Kidney epithelial cell (primary cell): ENCODE measurements at regions not wholly inside any gene's neighbourhood (a gene's known extent, or its start where the extent isn't known, plus 50 kb on each side); places are given as distances from the start of the nearest gene placed in this dataset.

Source experiments
- DNase-seq: peaks from one replicate; pipeline ENCODE4 v3.0.0-alpha.2; 2010; ENCODE audit warnings: low read depth
- H3K27me3 ChIP-seq: 2 replicates; pipeline ENCODE4 v1.6.0; 2011; ENCODE audit warnings: low read length; ENCODE audit not compliant: control insufficient read depth, insufficient read depth
- H3K36me3 ChIP-seq: 2 replicates; pipeline ENCODE4 v1.5.1; 2011; ENCODE audit warnings: low read length; ENCODE audit not compliant: control insufficient read depth, insufficient read depth
- H3K4me3 ChIP-seq: 2 replicates; pipeline ENCODE4 v1.5.1; 2011; ENCODE audit warnings: low read depth, mild to moderate bottlenecking, control low read depth, low read length
- TF ChIP-seq, protein P1 (sequence below): IDR thresholded peaks from 2 replicates; pipeline ENCODE4 v1.5.1; 2011; ENCODE audit warnings: mild to moderate bottlenecking, moderate library complexity, low read length, control low read depth, inconsistent platforms; ENCODE audit not compliant: insufficient read depth, poor library complexity, severe bottlenecking

DNA sequence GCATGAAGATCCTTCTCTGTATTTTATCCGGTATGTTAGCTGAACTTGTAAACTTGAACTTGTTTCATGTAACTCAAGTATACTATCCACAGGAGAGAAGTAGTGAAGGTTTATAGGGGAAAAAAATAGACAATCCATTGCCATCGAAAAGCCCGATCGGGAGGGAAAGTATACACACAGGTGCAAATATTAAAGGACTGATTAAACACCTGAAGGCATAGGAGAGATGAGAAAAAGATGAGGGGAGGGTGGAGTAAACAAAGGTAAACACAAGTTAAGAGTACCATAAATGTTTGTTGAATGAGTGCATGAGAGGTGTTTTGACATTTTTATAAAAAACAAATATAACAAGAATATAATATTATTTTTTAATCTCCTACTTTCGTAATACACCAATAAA lies 64.3 kb upstream of the CITED2 start:
- no peaks in the 10 kb centered on the region for H3K36me3 ChIP-seq
- no peak for DNase-seq

DNA sequence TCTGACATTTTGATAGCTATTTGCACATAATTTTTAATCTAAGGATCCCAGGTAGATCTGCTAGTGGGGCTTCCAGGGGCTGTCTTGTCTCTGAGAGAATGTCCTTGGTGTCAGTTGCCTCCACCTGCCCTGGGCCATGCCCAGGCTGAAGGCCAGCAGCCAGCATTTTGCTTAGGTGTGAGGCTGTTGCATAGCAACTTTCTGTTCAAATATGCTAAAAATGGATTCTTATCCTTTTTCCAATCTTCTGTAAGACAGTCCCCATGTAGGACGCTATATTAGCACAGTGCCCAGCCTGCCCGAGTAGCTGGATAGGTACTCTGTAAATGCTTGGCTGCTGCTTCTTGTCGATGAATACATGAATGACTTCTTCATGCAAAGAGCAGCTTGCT lies 62.5 kb upstream of the CITED2 start:
- Histone ChIP-seq H3K4me3 (no peak overlapping the region), H3K27me3 (no peaks in the 10 kb centered on the region), H3K36me3 (no peaks in the 10 kb centered on the region)
- DNase-seq = no peak
- TF ChIP-seq, protein P1, sequence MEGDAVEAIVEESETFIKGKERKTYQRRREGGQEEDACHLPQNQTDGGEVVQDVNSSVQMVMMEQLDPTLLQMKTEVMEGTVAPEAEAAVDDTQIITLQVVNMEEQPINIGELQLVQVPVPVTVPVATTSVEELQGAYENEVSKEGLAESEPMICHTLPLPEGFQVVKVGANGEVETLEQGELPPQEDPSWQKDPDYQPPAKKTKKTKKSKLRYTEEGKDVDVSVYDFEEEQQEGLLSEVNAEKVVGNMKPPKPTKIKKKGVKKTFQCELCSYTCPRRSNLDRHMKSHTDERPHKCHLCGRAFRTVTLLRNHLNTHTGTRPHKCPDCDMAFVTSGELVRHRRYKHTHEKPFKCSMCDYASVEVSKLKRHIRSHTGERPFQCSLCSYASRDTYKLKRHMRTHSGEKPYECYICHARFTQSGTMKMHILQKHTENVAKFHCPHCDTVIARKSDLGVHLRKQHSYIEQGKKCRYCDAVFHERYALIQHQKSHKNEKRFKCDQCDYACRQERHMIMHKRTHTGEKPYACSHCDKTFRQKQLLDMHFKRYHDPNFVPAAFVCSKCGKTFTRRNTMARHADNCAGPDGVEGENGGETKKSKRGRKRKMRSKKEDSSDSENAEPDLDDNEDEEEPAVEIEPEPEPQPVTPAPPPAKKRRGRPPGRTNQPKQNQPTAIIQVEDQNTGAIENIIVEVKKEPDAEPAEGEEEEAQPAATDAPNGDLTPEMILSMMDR = no peak

More for the DNA sequence above, 64.3 kb upstream of the CITED2 start:
- Histone ChIP-seq H3K4me3 (no peak overlapping the region), H3K27me3 (no peaks in the 10 kb centered on the region)
- TF ChIP-seq, protein P1 = no peak

DNA sequence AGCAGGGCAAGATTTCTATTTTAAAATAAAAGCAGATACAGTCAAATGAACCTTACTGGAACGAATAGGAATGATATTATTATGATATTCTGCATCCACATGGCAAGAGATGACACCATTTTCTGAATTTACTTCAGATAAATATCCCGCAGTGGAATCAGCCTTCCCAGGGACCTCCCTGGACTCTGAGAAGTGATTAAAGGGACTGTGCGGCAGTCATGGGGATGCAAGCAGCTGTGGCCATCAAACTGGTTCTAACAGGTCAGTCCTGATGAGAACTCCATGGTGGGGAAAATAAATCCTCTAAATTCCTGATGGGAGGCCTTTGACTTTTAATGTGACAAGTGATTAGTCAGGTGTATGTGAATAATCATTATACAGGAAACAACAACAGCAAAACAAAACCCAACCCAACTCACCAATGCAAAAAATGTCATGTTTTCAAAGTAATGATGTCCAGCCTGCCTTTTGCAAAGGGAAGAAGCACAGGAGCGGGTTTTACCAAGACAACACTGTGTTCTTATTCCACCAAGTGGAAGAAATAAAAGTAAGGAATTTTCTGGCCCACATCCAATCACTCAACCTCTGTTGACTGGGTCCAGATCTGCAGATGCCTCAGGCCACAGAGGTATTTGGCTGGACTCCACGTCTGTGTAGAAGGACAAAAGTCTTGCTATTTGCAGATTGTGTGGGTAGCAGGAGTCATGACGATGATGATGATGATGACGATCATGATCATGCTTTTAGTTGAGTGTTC lies 61.9 kb upstream of the CITED2 start:
- no peak overlapping the region for H3K4me3 ChIP-seq
- DNase-seq = peak; percentile 55
- H3K27me3 ChIP-seq = no peaks in the 10 kb centered on the region
- no peaks in the 10 kb centered on the region for H3K36me3 ChIP-seq
- TF ChIP-seq, protein P1 = no peak

DNA sequence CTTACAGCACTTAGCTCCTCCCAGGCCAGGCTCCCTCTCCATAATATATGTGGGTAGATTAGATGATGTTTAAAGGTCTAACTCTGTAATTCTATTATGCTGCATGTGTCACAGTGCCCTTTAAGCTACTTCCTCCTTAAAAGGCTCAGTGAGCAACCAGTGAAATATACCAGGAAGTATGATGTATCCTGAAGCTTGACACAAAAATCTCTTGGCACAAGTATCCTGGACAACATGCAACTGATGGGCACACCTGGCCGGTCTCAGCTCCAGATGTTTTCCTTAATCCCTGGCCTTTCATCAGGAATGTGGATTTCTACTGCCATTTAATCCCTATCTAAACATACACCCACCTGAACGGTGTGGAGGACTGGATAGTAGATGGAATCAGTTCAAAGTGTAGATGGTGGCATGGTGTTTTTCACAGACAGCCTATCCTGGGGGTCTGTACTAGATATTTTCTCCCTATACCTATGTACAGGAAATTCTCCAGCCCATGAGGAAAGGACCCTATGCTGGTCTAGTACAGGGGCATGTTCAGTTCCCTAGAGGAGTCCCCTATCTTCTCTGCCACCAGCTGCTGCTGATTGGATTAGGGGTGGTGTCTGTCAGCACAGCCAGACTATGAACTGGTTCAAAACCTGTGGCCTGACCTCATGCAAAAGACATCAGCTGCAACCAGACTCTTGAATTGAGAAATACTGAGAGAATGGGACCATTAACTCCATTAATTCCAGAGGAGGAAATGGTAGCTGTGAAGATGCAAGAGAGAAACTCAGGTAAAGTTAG lies 59.4 kb upstream of the CITED2 start:
- H3K27me3 ChIP-seq = no peaks in the 10 kb centered on the region
- DNase-seq = peak; percentile 25

DNA sequence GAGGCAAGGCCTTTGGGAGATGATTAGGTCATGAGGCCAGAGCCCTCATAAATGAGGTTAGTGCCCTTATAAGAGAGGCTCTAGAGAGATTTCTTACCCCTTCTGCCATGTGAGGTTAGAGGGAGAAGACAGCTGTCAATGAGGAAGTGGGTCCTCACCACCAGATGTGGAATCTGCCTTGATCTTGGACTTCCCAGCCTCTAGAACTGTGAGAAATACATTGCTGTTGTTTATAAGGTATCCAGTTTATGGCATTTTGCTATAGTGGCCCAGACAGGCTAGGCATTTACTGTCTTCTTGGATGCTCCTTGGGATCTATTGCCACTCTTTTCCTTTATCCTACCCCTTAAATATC lies 57.1 kb upstream of the CITED2 start:
- no peak overlapping the region for H3K4me3 ChIP-seq
- no peaks in the 10 kb centered on the region for H3K27me3 ChIP-seq
- no peak for DNase-seq
- TF ChIP-seq, protein P1 = no peak
- no peaks in the 10 kb centered on the region for H3K36me3 ChIP-seq

More for the DNA sequence above, 59.4 kb upstream of the CITED2 start:
- no peaks in the 10 kb centered on the region for H3K36me3 ChIP-seq
- TF ChIP-seq, protein P1 = no peak
- H3K4me3 ChIP-seq = no peak overlapping the region
